ENCODE measurements at regions not wholly inside any gene's neighbourhood (a gene's known extent, or its start where the extent isn't known, plus 50 kb on each side); places are given as distances from the start of the nearest gene placed in this dataset.

DNA sequence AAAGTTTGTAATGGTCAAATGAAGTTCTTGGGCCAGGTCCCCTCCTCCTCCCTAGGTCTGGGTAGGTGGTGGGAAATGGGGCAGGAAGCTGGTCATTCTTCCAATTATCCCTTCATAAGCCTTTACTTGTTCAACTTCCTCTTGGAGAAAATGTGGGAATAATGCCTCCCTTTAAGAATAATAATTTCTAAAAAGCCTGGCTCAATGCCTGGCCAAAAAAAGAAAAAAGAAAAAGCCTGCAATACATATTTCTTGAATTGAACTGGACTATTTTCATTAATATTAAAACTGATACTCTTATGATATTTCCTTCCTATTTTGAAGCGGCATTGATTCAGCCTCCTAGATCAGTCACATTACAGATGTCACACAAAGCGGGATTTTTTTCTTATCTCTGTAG lies 600.9 kb downstream of the CCDC171 start:
- no peak for TF ChIP-seq ELF4 (CRISPR knock-in tag; IDR thresholded peaks at IDR 0.05; ENCODE audit: low read depth)
- TF ChIP-seq MAX (CRISPR knock-in tag; IDR thresholded peaks at IDR 0.05), result no peak
- TF ChIP-seq E2F4 (CRISPR knock-in tag; IDR thresholded peaks at IDR 0.05; ENCODE audit: borderline replicate concordance, low read depth), result no peak
